HCT116 (cell line): ENCODE measurements at regions not wholly inside any gene's neighbourhood (a gene's known extent, or its start where the extent isn't known, plus 50 kb on each side); places are given as distances from the start of the nearest gene placed in this dataset.

Source experiments
- ATAC-seq: fragments of 200-7000 bp; cut with Tn5 transposase; 2 replicates; pipeline ENCODE4 v1.9.1; 2020; ENCODE audit warnings: mild to moderate bottlenecking, moderate library complexity
- BruUV-seq: library from RNA; stranded (reverse); fragments of 400-500 nt; replicated peaks from 2 replicates; lab custom pipeline; 2021; lab: Mats Ljungman, UMichigan
- CTCF ChIA-PET: fragments of 300-600 bp; sonication (Branson Sonifier 250); formaldehyde crosslinking; loops from one replicate; lab custom pipeline; 2021; ENCODE audit warnings: antibody characterized with exemption; lab: Charles Lee
- POLR2A ChIA-PET: fragments of 300-600, 350-600 bp; sonication (Branson Sonifier 250); formaldehyde crosslinking; loops from one replicate; lab custom pipeline; 2021; ENCODE audit warnings: antibody characterized with exemption; lab: Charles Lee
- RAD21 ChIA-PET, 2 experiments: fragments of 300-600 bp; sonication (Branson Sonifier 250); formaldehyde crosslinking; loops; one replicate each; lab custom pipeline; 2023; ENCODE audit warnings: low total read pairs in 2 of 2; ENCODE audit not compliant: uncharacterized antibody in 2 of 2, unreplicated experiment in 2 of 2, low non-redundant PET in 1 of 2; lab: Charles Lee
- DNase-seq: peaks from one replicate; pipeline ENCODE4 v3.0.0-alpha.2; 2010; ENCODE audit warnings: low read depth, low spot score
- H2AFZ ChIP-seq: fragments of 200-600 bp; shearing (Covaris generic), sonication (generic); 2 replicates; pipeline ENCODE4 v1.6.1; 2017; ENCODE audit warnings: low read depth, mixed run types, mixed read lengths, antibody characterized with exemption, low read length; ENCODE audit not compliant: poor library complexity, severe bottlenecking
- H3K27ac ChIP-seq: 2 replicates; pipeline ENCODE4 v1.5.1; 2012; ENCODE audit warnings: low read depth, low read length
- H3K27me3 ChIP-seq: fragments of 200-600 bp; sonication (generic); 2 replicates; pipeline ENCODE4 v1.6.1; 2016; ENCODE audit warnings: mixed run types, low read length, mixed read lengths; ENCODE audit not compliant: insufficient read depth
- H3K36me3 ChIP-seq, 2 experiments: fragments of 200-500 bp in 1 of 2; fragments of 200-600 bp in 1 of 2; sonication (Bioruptor generic) in 1 of 2; sonication (generic) in 1 of 2; 2 replicates each; pipeline versions ENCODE4 v1.5.1 to v1.6.1; 2014 to 2016; ENCODE audit warnings: low read length in 2 of 2, inconsistent platforms in 1 of 2, mixed read lengths in 1 of 2, mixed run types in 1 of 2; ENCODE audit not compliant: insufficient read depth in 2 of 2, control insufficient read depth in 1 of 2
- H3K4me1 ChIP-seq, 2 experiments: fragments of 200-600 bp in 1 of 2; sonication (generic) in 1 of 2; 2 replicates each; pipeline versions ENCODE4 v1.5.1 to v1.6.1; 2012 to 2017; ENCODE audit warnings: low read length in 2 of 2, inconsistent platforms in 1 of 2, mild to moderate bottlenecking in 1 of 2, mixed read lengths in 1 of 2, mixed run types in 1 of 2, moderate library complexity in 1 of 2; ENCODE audit not compliant: insufficient read depth in 2 of 2, control insufficient read depth in 1 of 2
- H3K4me2 ChIP-seq: fragments of 200-600 bp; sonication (generic); 2 replicates; pipeline ENCODE4 v1.6.1; 2017; ENCODE audit warnings: mixed run types, low read length, mixed read lengths
- H3K4me3 ChIP-seq, 2 experiments: fragments of 200-600 bp in 1 of 2; sonication (generic) in 1 of 2; replicated peaks in 1 of 2; 2 replicates each; pipeline ENCODE4 v1.5.1; 2011 to 2016; ENCODE audit warnings: low read length in 2 of 2, control low read depth in 1 of 2, low read depth in 1 of 2, mild to moderate bottlenecking in 1 of 2, mixed read lengths in 1 of 2, mixed run types in 1 of 2
- H3K79me2 ChIP-seq: fragments of 200-600 bp; sonication (generic); 2 replicates; pipeline ENCODE4 v1.6.1; 2017; ENCODE audit warnings: mild to moderate bottlenecking, mixed run types, low read length, moderate library complexity, mixed read lengths; ENCODE audit not compliant: insufficient read depth
- H3K9ac ChIP-seq: fragments of 200-600 bp; sonication (generic); 2 replicates; pipeline ENCODE4 v1.6.1; 2016; ENCODE audit warnings: low read length, mixed read lengths
- H3K9me2 ChIP-seq: fragments of 200-600 bp; sonication (generic), shearing (Covaris generic); 2 replicates; pipeline ENCODE4 v1.6.1; 2017; ENCODE audit warnings: mixed run types, mild to moderate bottlenecking, moderate library complexity; ENCODE audit not compliant: insufficient read depth
- H3K9me3 ChIP-seq, 2 experiments: fragments of 200-500 bp in 1 of 2; fragments of 200-600 bp in 1 of 2; sonication (Bioruptor generic) in 1 of 2; sonication (generic) in 1 of 2; 2 replicates each; pipeline ENCODE4 v1.6.1; 2014 to 2017; ENCODE audit warnings: low read length in 2 of 2, mixed read lengths in 2 of 2, inconsistent platforms in 1 of 2, low read depth in 1 of 2, mild to moderate bottlenecking in 1 of 2, mixed run types in 1 of 2, moderate library complexity in 1 of 2; ENCODE audit not compliant: control insufficient read depth in 1 of 2, insufficient read depth in 1 of 2
- H4K20me1 ChIP-seq: fragments of 200-600 bp; sonication (generic), shearing (Covaris generic); 2 replicates; pipeline ENCODE4 v1.6.1; 2017; ENCODE audit warnings: mixed run types, mild to moderate bottlenecking, moderate library complexity; ENCODE audit not compliant: insufficient read depth
- CBX3 ChIP-seq: IDR thresholded peaks from 2 replicates; pipeline ENCODE4 v1.6.1; 2012; ENCODE audit warnings: low read depth
- CEBPB ChIP-seq: IDR thresholded peaks from 2 replicates; pipeline ENCODE4 v1.6.1; 2012; ENCODE audit warnings: low read depth
- CTCF ChIP-seq, 3 experiments: fragments of 200-600 bp in 1 of 3; sonication (generic) in 1 of 3; IDR thresholded peaks in 2 of 3; conservative IDR thresholded peaks in 1 of 3; 2 replicates each; pipeline ENCODE4 v1.5.1; 2012 to 2017; ENCODE audit warnings: low read depth in 2 of 3, low read length in 2 of 3, antibody characterized with exemption in 1 of 3, borderline replicate concordance in 1 of 3, control low read depth in 1 of 3, mild to moderate bottlenecking in 1 of 3, mixed read lengths in 1 of 3, mixed run types in 1 of 3, moderate library complexity in 1 of 3; ENCODE audit not compliant: insufficient read depth in 1 of 3
- ELF1 ChIP-seq: IDR thresholded peaks from 2 replicates; pipeline ENCODE4 v1.6.1; 2012; ENCODE audit warnings: low read depth, borderline replicate concordance
- EZH2phosphoT487 ChIP-seq: fragments of 200-600 bp; IDR thresholded peaks from 2 replicates; pipeline ENCODE4 v1.6.1; 2018; ENCODE audit warnings: antibody characterized with exemption, borderline replicate concordance
- FOSL1 ChIP-seq: IDR thresholded peaks from 2 replicates; pipeline ENCODE4 v1.6.1; 2012; ENCODE audit warnings: low read depth
- JUND ChIP-seq: IDR thresholded peaks from 2 replicates; pipeline ENCODE4 v1.6.1; 2012
- POLR2A ChIP-seq: IDR thresholded peaks from 2 replicates; pipeline ENCODE4 v1.7.0; 2011; ENCODE audit warnings: borderline replicate concordance; ENCODE audit not compliant: insufficient read depth, insufficient read length; ENCODE audit errors: extremely low read depth
- SP1 ChIP-seq: IDR thresholded peaks from 2 replicates; pipeline ENCODE4 v1.6.1; 2012; ENCODE audit warnings: low read depth
- SRF ChIP-seq: IDR thresholded peaks from 2 replicates; pipeline ENCODE4 v1.6.1; 2012; ENCODE audit warnings: low read depth
- TCF7L2 ChIP-seq: IDR thresholded peaks from 2 replicates; pipeline ENCODE4 v1.7.0; 2011; ENCODE audit warnings: borderline replicate concordance, inconsistent platforms; ENCODE audit not compliant: insufficient read depth, insufficient read length; ENCODE audit errors: extremely low read depth
- intact Hi-C: fragments of 100-400 bp; cut with micrococcal nuclease; formaldehyde crosslinking; loops from 2 replicates; pipeline ENCODE4 v1.10.0; 2022

GRCh38 chr17:69725146-69725545 lies 310.6 kb downstream of the MAP2K6 start:
- ATAC-seq = no peak
- no peaks in the 10 kb centered on the region for H3K27me3 ChIP-seq
- no TSS peak for BruUV-seq

More at GRCh38 chr17:69725146-69725545, 310.6 kb downstream of the MAP2K6 start:
- POLR2A ChIA-PET = no interaction called here
- Histone ChIP-seq H4K20me1 (no peaks in the 10 kb centered on the region), H3K79me2 (no peaks in the 10 kb centered on the region), H3K9me2 (no peaks in the 10 kb centered on the region), H3K4me3 (no peak overlapping the region), H2AFZ (no peak overlapping the region), H3K27ac (no peak overlapping the region), H3K9ac (no peak overlapping the region), H3K4me1 (no peaks in the 10 kb centered on the region), H3K4me2 (no peak overlapping the region), H3K9me3 (no peaks in the 10 kb centered on the region; a peak in 1 of 4 replicates), H3K36me3 (no peaks in the 10 kb centered on the region)
- RAD21 ChIA-PET = no interaction called here
- DNase-seq = no peak
- CTCF ChIA-PET = no interaction called here
- intact Hi-C loops = no loop called here
- TF ChIP-seq POLR2A (no peak), EZH2phosphoT487 (no peak), SP1 (no peak), CTCF (IDR thresholded peaks at IDR 0.05 in 2 of 3, conservative IDR thresholded peaks at IDR 0.05 in 1 of 3; ENCODE audit: borderline replicate concordance in 1 of 3, insufficient read depth in 1 of 3, low read depth in 2 of 3, low read length in 2 of 3) (no peak), SRF (no peak), FOSL1 (no peak), JUND (no peak), TCF7L2 (no peak), ELF1 (no peak), CBX3 (no peak), CEBPB (no peak)
